HG03280 (cell line): ENCODE measurements at regions not wholly inside any gene's neighbourhood (a gene's known extent, or its start where the extent isn't known, plus 50 kb on each side); places are given as distances from the start of the nearest gene placed in this dataset.

Source experiments
- ATAC-seq: cut with Tn5 transposase; IDR thresholded peaks from one replicate; pipeline ENCODE4 v1.9.1; 2021; ENCODE audit warnings: mild to moderate bottlenecking, moderate library complexity; ENCODE audit not compliant: unreplicated experiment

DNA sequence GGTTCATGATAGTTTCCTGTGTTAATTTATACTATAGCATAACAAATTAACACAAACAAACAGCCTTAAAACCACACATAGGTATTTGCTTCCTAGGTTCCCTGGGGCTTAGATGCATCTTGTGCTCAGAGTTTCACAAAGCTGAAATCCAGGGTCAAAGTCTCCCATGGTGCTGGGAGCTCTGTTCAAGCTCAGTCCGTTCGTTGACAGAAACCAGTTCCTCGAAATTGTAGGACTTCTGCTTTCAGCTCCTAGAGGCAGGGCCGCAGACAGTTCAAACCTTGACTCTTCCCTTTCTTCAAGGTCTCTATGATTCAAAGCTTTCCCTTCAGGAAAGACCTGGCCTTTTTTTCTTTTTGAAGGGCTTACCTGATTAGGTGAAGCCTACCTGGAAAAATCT is 90.5 kb downstream of the VSTM2A start:
- ATAC-seq: no peak

GRCh38 chr7:54629771-54630170 is 87.6 kb downstream of the VSTM2A start:
- no peak for ATAC-seq

GRCh38 chr7:54622696-54623309 is 80.6 kb downstream of the VSTM2A start:
- no peak for ATAC-seq
